Hepatocyte (in vitro differentiated cells): ENCODE measurements at regions not wholly inside any gene's neighbourhood (a gene's known extent, or its start where the extent isn't known, plus 50 kb on each side); places are given as distances from the start of the nearest gene placed in this dataset.

Experiments
- DNase-seq: peaks from one replicate; pipeline ENCODE4 v3.0.0-alpha.2; 2016; ENCODE audit warnings: low spot score
- H2AFZ ChIP-seq: fragments of 200-600 bp; sonication (generic); 2 replicates; pipeline ENCODE4 v1.6.0; 2016; ENCODE audit warnings: antibody characterized with exemption, mild to moderate bottlenecking
- H3K27ac ChIP-seq: fragments of 200-600 bp; sonication (generic); 2 replicates; pipeline ENCODE4 v1.5.1; 2016; ENCODE audit warnings: mild to moderate bottlenecking
- H3K27me3 ChIP-seq: fragments of 200-600 bp; sonication (generic); 2 replicates; pipeline ENCODE4 v1.6.1; 2016
- H3K36me3 ChIP-seq: fragments of 200-600 bp; sonication (generic); replicated peaks from 2 replicates; pipeline ENCODE4 v1.5.1; 2016; ENCODE audit warnings: low read depth; ENCODE audit not compliant: insufficient read depth
- H3K4me1 ChIP-seq: fragments of 200-600 bp; sonication (generic); 2 replicates; pipeline ENCODE4 v1.5.1; 2016; ENCODE audit warnings: mild to moderate bottlenecking, moderate library complexity; ENCODE audit not compliant: insufficient read depth
- H3K4me2 ChIP-seq: fragments of 200-600 bp; sonication (generic); 2 replicates; pipeline ENCODE4 v1.6.0; 2016
- H3K4me3 ChIP-seq: fragments of 200-600 bp; sonication (generic); 2 replicates; pipeline ENCODE4 v1.5.1; 2016; ENCODE audit warnings: mild to moderate bottlenecking
- H3K79me2 ChIP-seq: fragments of 200-600 bp; sonication (generic); 2 replicates; pipeline ENCODE4 v1.6.0; 2017; ENCODE audit warnings: mild to moderate bottlenecking
- H3K9me2 ChIP-seq: fragments of 200-600 bp; sonication (generic); replicated peaks from 2 replicates; pipeline ENCODE4 v1.6.0; 2017; ENCODE audit warnings: mild to moderate bottlenecking; ENCODE audit not compliant: insufficient read depth
- H3K9me3 ChIP-seq: fragments of 200-600 bp; sonication (generic); 2 replicates; pipeline ENCODE4 v1.5.1; 2016; ENCODE audit warnings: low read depth, mild to moderate bottlenecking
- H4K20me1 ChIP-seq: fragments of 200-600 bp; sonication (generic); 2 replicates; pipeline ENCODE4 v1.6.0; 2016; ENCODE audit warnings: mild to moderate bottlenecking; ENCODE audit not compliant: insufficient read depth, poor library complexity, severe bottlenecking
- CTCF ChIP-seq: fragments of 200-600 bp; sonication (generic); IDR thresholded peaks from 2 replicates; pipeline ENCODE4 v1.5.1; 2016; ENCODE audit warnings: antibody characterized with exemption, mild to moderate bottlenecking; ENCODE audit not compliant: poor library complexity
- EZH2 ChIP-seq: fragments of 200-600 bp; sonication (generic); IDR thresholded peaks from 2 replicates; pipeline ENCODE4 v1.6.1; 2016; ENCODE audit warnings: antibody characterized with exemption, mild to moderate bottlenecking, borderline replicate concordance
- EZH2phosphoT487 ChIP-seq: fragments of 200-600 bp; sonication (generic); IDR thresholded peaks from one replicate; pipeline ENCODE4 v1.6.1; 2018; ENCODE audit warnings: antibody characterized with exemption, mild to moderate bottlenecking, low read depth, moderate library complexity; ENCODE audit not compliant: unreplicated experiment, severe bottlenecking
- WGBS: methylation state at CpG from one replicate; pipeline ENCODE4 v1.1.6; 2016; ENCODE audit warnings: low lambda C conversion rate; ENCODE audit errors: missing lambda C conversion rate; 5-methylcytosine and 5-hydroxymethylcytosine counted together

GRCh38 chr16:14373406-14373805 is 256.7 kb downstream of the PARN start:
- no peak for TF ChIP-seq EZH2
- TF ChIP-seq CTCF, result no peak
- no peak for TF ChIP-seq EZH2phosphoT487
- 94% methylated on average over 13 of the region's 13 CpGs for WGBS
- H3K27me3 ChIP-seq, result no peaks in the 10 kb centered on the region

DNA sequence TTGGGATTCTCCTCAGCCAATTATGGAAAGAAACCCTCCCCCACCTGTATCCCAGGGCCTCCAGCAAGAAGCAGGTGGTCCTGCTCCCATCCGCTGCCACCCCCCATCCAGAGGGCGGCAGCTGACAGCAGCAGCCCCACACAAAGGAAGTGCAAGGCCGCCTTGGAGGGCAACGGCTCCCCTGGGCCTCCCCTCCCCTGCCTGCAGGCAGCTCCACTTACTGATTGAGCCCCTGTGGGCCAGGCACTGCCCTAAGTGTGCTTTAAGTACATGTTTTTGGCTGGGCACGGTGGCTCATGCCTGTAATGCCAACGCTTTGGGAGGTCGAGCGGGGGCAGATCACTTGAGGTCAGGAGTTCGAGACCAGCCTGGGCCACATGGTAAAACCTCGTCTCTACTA is 257.6 kb downstream of the PARN start:
- WGBS, result 76% methylated on average over 10 of the region's 10 CpGs
- Histone ChIP-seq H3K27me3 (no peaks in the 10 kb centered on the region), H3K79me2 (no peaks in the 10 kb centered on the region), H3K27ac (no peak overlapping the region), H3K36me3 (no peaks in the 10 kb centered on the region), H3K9me3 (no peaks in the 10 kb centered on the region), H3K4me1 (no peaks in the 10 kb centered on the region), H3K9me2 (no peaks in the 10 kb centered on the region), H2AFZ (no peak overlapping the region), H3K4me3 (no peak overlapping the region), H3K4me2 (no peak overlapping the region), H4K20me1 (no peaks in the 10 kb centered on the region)
- no peak for TF ChIP-seq CTCF
- DNase-seq, result no peak

More at GRCh38 chr16:14373406-14373805, 256.7 kb downstream of the PARN start:
- DNase-seq, result no peak
- Histone ChIP-seq H3K4me3 (no peak overlapping the region), H4K20me1 (no peaks in the 10 kb centered on the region), H3K9me2 (no peaks in the 10 kb centered on the region), H3K9me3 (no peaks in the 10 kb centered on the region), H2AFZ (no peak overlapping the region), H3K4me2 (no peak overlapping the region), H3K27ac (no peak overlapping the region), H3K36me3 (no peaks in the 10 kb centered on the region), H3K79me2 (no peaks in the 10 kb centered on the region), H3K4me1 (no peaks in the 10 kb centered on the region)

GRCh38 chr16:14371778-14372431 is 258.2 kb downstream of the PARN start:
- Histone ChIP-seq H3K9me3 (no peaks in the 10 kb centered on the region), H3K36me3 (no peaks in the 10 kb centered on the region), H3K79me2 (no peaks in the 10 kb centered on the region), H3K4me3 (no peak overlapping the region), H3K27me3 (no peaks in the 10 kb centered on the region), H4K20me1 (no peaks in the 10 kb centered on the region), H3K4me1 (no peaks in the 10 kb centered on the region), H3K27ac (no peak overlapping the region), H3K4me2 (no peak overlapping the region), H3K9me2 (no peaks in the 10 kb centered on the region), H2AFZ (no peak overlapping the region)
- 78% methylated on average over 6 of the region's 7 CpGs for WGBS
- TF ChIP-seq EZH2phosphoT487 (no peak), EZH2 (no peak), CTCF (no peak)
- no peak for DNase-seq

GRCh38 chr16:14370736-14371234 is 259.3 kb downstream of the PARN start:
- Histone ChIP-seq H3K27ac (no peak overlapping the region), H3K4me1 (no peaks in the 10 kb centered on the region), H3K4me3 (no peak overlapping the region), H3K27me3 (no peaks in the 10 kb centered on the region), H4K20me1 (no peaks in the 10 kb centered on the region), H3K9me3 (no peaks in the 10 kb centered on the region), H3K36me3 (no peaks in the 10 kb centered on the region), H3K9me2 (no peaks in the 10 kb centered on the region), H3K4me2 (no peak overlapping the region), H3K79me2 (no peaks in the 10 kb centered on the region), H2AFZ (no peak overlapping the region)
- no peak for DNase-seq
- WGBS, result 71% methylated on average over 7 of the region's 7 CpGs
- no peak for TF ChIP-seq EZH2
- no peak for TF ChIP-seq CTCF
- TF ChIP-seq EZH2phosphoT487, result no peak
